ENCODE measurements at regions not wholly inside any gene's neighbourhood (a gene's known extent, or its start where the extent isn't known, plus 50 kb on each side); places are given as distances from the start of the nearest gene placed in this dataset.
"Not testable (repeated sequence)": the region's sequence is repeated elsewhere in the genome, so short reads cannot be mapped to it uniquely, and the experiment has no call there.

GRCh38 chr2:240384711-240385450 lies 50.6 kb upstream of the GPC1 start:
- Histone ChIP-seq H3K4me3 (no peak overlapping the region), H3K36me3 (no peaks in the 10 kb centered on the region), H3K27ac (replicated peaks in 1 of 4) (no peak overlapping the region), H3K9me3 (peaks cover 0 to 5% (median 0%) of the 10 kb centered on the region in 4 donors), H3K27me3 (no peaks in the 10 kb centered on the region), H3K4me1 (peaks cover 4 to 15% (median 11%) of the 10 kb centered on the region in 4 donors)
- 83% methylated on average over 12 of the region's 15 CpGs for WGBS
- DNase-seq (ENCODE audit: extremely low spot score) = no peak
- TF ChIP-seq CTCF (IDR thresholded peaks at IDR 0.05) (no peak), POLR2AphosphoS5 (IDR thresholded peaks at IDR 0.05) (no peak), POLR2A (IDR thresholded peaks at IDR 0.05; ENCODE audit: low read depth) (no peak), EP300 (IDR thresholded peaks at IDR 0.05) (no peak)
- intact Hi-C loops (cut with DNase I) = no loop called here

- H3K4me3 ChIP-seq; H3K27me3 ChIP-seq; H3K36me3 ChIP-seq; H3K27ac ChIP-seq (replicated peaks in 1 of 4); intact Hi-C loops (cut with DNase I); DNase-seq (ENCODE audit: extremely low spot score); H3K9me3 ChIP-seq: not testable (repeated sequence)
- H3K4me1 ChIP-seq = peaks cover 4 to 15% (median 11%) of the 10 kb centered on the region in 4 donors
- 92% methylated on average over 2 of the region's 3 CpGs for WGBS
These were observed 49.9 kb upstream of the GPC1 start for GRCh38 chr2:240385451-240386161.

Small RNA genes lying in the stretch of these regions (small RNA-seq; reads per million reads assigned to genes)
- gene RF00012 = 0 reads per million in 3 donors
